A549 (cell line): ENCODE measurements at regions not wholly inside any gene's neighbourhood (a gene's known extent, or its start where the extent isn't known, plus 50 kb on each side); places are given as distances from the start of the nearest gene placed in this dataset.

Experiments
- RAD21 ChIP-seq, 2 experiments: fragments of >200 bp in 1 of 2; sonication (Bioruptor Twin) in 1 of 2; formaldehyde crosslinking in 1 of 2; IDR thresholded peaks in 1 of 2; conservative IDR thresholded peaks in 1 of 2; 2 replicates in 1 of 2; 3 replicates in 1 of 2; pipeline ENCODE4 v1.6.1; 2012 to 2018; ENCODE audit warnings: inconsistent platforms in 1 of 2
- RCOR1 ChIP-seq: fragments of 150-350 bp; IDR thresholded peaks from 2 replicates; pipeline ENCODE4 v1.6.1; 2014; ENCODE audit warnings: antibody characterized with exemption, low read length, low read depth
- TP53 ChIP-seq: fragments of 250-450 bp; sonication (Bioruptor Pico); IDR thresholded peaks from 2 replicates; pipeline ENCODE4 v1.5.0; 2021; ENCODE audit warnings: mild to moderate bottlenecking, moderate library complexity
- ZFP36 ChIP-seq: fragments of 450-650 bp; IDR thresholded peaks from 2 replicates; pipeline ENCODE4 v1.6.1; 2014; ENCODE audit warnings: borderline replicate concordance; ENCODE audit not compliant: partially characterized antibody
- TF ChIP-seq, protein P1 (sequence below): fragments of >200 bp; sonication (Bioruptor Twin); formaldehyde crosslinking; IDR thresholded peaks from 3 replicates; pipeline ENCODE4 v1.5.1; 2016
- TF ChIP-seq, protein P2 (sequence below): fragments of 450-650 bp; IDR thresholded peaks from 2 replicates; pipeline ENCODE4 v1.6.1; 2014; ENCODE audit warnings: antibody characterized with exemption

DNA sequence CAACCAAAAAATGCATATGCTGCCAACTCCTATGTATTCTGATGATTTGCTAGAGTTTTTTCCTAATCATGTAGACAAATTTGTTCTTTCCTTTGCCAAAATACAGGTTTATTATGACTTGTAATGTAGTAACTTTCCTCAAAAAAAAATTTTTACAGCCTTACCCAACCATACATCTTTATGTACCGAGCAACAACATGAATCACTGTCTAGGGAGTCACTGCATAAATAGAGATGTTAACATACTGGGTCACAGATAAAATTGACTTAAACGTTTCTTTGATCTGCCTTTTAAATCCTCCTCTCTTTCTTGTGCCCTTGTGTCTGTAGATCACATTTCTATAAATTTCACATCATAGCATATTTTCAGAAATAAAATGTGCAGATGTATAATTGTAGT, 143.6 kb downstream of the MBD2 start:
- no peak for TF ChIP-seq RAD21 (conservative IDR thresholded peaks at IDR 0.05 in 1 of 2, IDR thresholded peaks at IDR 0.05 in 1 of 2)
- TF ChIP-seq TP53 (CRISPR knock-in tag), result no peak
- TF ChIP-seq, protein P1, sequence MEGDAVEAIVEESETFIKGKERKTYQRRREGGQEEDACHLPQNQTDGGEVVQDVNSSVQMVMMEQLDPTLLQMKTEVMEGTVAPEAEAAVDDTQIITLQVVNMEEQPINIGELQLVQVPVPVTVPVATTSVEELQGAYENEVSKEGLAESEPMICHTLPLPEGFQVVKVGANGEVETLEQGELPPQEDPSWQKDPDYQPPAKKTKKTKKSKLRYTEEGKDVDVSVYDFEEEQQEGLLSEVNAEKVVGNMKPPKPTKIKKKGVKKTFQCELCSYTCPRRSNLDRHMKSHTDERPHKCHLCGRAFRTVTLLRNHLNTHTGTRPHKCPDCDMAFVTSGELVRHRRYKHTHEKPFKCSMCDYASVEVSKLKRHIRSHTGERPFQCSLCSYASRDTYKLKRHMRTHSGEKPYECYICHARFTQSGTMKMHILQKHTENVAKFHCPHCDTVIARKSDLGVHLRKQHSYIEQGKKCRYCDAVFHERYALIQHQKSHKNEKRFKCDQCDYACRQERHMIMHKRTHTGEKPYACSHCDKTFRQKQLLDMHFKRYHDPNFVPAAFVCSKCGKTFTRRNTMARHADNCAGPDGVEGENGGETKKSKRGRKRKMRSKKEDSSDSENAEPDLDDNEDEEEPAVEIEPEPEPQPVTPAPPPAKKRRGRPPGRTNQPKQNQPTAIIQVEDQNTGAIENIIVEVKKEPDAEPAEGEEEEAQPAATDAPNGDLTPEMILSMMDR, result no peak
- TF ChIP-seq, protein P2, sequence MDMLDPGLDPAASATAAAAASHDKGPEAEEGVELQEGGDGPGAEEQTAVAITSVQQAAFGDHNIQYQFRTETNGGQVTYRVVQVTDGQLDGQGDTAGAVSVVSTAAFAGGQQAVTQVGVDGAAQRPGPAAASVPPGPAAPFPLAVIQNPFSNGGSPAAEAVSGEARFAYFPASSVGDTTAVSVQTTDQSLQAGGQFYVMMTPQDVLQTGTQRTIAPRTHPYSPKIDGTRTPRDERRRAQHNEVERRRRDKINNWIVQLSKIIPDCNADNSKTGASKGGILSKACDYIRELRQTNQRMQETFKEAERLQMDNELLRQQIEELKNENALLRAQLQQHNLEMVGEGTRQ, result no peak
- no peak for TF ChIP-seq ZFP36
- no peak for TF ChIP-seq RCOR1
